ENCODE measurements at regions not wholly inside any gene's neighbourhood (a gene's known extent, or its start where the extent isn't known, plus 50 kb on each side); places are given as distances from the start of the nearest gene placed in this dataset.

- no peaks in the 10 kb centered on the region for H3K36me3 ChIP-seq (ENCODE audit: control insufficient read depth in 1 of 2, insufficient read depth in 2 of 2, low read length in 2 of 2)
- DNase-seq (ENCODE audit: low read depth, low spot score) = no peak
- BruUV-seq (replicated peaks) = no TSS peak
- ChIA-PET CTCF (no interaction called here), POLR2A (no interaction called here), RAD21 (ENCODE audit: low non-redundant PET in 1 of 2, low total read pairs in 2 of 2, uncharacterized antibody in 2 of 2, unreplicated experiment in 2 of 2) (no interaction called here)
- H2AFZ ChIP-seq (ENCODE audit: low read depth, low read length, poor library complexity, severe bottlenecking) = no peak overlapping the region
- no peaks in the 10 kb centered on the region for H4K20me1 ChIP-seq (ENCODE audit: insufficient read depth)
- no peak overlapping the region for H3K9ac ChIP-seq (ENCODE audit: low read length)
- no peak overlapping the region for H3K4me3 ChIP-seq (replicated peaks in 1 of 2; ENCODE audit: low read depth in 1 of 2, low read length in 2 of 2)
- intact Hi-C loops (cut with micrococcal nuclease) = no loop called here
- no peaks in the 10 kb centered on the region for H3K9me2 ChIP-seq (ENCODE audit: insufficient read depth)
- TF ChIP-seq EZH2phosphoT487 (IDR thresholded peaks at IDR 0.05; ENCODE audit: borderline replicate concordance) = no peak
- no peak for TF ChIP-seq POLR2A (IDR thresholded peaks at IDR 0.05; ENCODE audit: borderline replicate concordance, extremely low read depth, insufficient read depth, insufficient read length)
- TF ChIP-seq YY1 (IDR thresholded peaks at IDR 0.05; ENCODE audit: extremely low read depth, insufficient replicate concordance, low read depth, low read length) = no peak
- TF ChIP-seq JUND (IDR thresholded peaks at IDR 0.05) = no peak
- TF ChIP-seq CBX3 (IDR thresholded peaks at IDR 0.05; ENCODE audit: low read depth) = no peak
- TF ChIP-seq, protein P1, sequence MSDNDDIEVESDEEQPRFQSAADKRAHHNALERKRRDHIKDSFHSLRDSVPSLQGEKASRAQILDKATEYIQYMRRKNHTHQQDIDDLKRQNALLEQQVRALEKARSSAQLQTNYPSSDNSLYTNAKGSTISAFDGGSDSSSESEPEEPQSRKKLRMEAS (IDR thresholded peaks at IDR 0.05) = no peak
- TF ChIP-seq SRF (IDR thresholded peaks at IDR 0.05; ENCODE audit: low read depth) = no peak
- no peak for TF ChIP-seq SIN3A (IDR thresholded peaks at IDR 0.05; ENCODE audit: low read depth)
- TF ChIP-seq CTCF (IDR thresholded peaks at IDR 0.05 in 2 of 3, conservative IDR thresholded peaks at IDR 0.05 in 1 of 3; ENCODE audit: borderline replicate concordance in 1 of 3, insufficient read depth in 1 of 3, low read depth in 2 of 3, low read length in 2 of 3) = no peak
- no peak for TF ChIP-seq RAD21 (IDR thresholded peaks at IDR 0.05; ENCODE audit: low read depth)
- TF ChIP-seq POLR2AphosphoS5 (IDR thresholded peaks at IDR 0.05; ENCODE audit: low read depth, low read length) = no peak
- TF ChIP-seq, protein P2, sequence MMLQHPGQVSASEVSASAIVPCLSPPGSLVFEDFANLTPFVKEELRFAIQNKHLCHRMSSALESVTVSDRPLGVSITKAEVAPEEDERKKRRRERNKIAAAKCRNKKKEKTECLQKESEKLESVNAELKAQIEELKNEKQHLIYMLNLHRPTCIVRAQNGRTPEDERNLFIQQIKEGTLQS (IDR thresholded peaks at IDR 0.05) = no peak
- TF ChIP-seq ZNF274 (IDR thresholded peaks at IDR 0.05; ENCODE audit: low read depth, low read length) = no peak
- TF ChIP-seq ZBTB33 (IDR thresholded peaks at IDR 0.05; ENCODE audit: extremely low read depth, insufficient replicate concordance, low read length) = no peak
- no peaks in the 10 kb centered on the region for H3K27me3 ChIP-seq (ENCODE audit: insufficient read depth, low read length)
- H3K4me1 ChIP-seq (ENCODE audit: control insufficient read depth in 1 of 2, insufficient read depth in 2 of 2, low read length in 2 of 2) = no peaks in the 10 kb centered on the region
- no peak for ATAC-seq
- H3K9me3 ChIP-seq (ENCODE audit: control insufficient read depth in 1 of 2, insufficient read depth in 1 of 2, low read depth in 1 of 2, low read length in 2 of 2) = no peaks in the 10 kb centered on the region
- H3K79me2 ChIP-seq (ENCODE audit: insufficient read depth, low read length) = no peaks in the 10 kb centered on the region
- no peak overlapping the region for H3K4me2 ChIP-seq (ENCODE audit: low read length)
- no peak overlapping the region for H3K27ac ChIP-seq (ENCODE audit: low read depth, low read length)
These were observed 135.0 kb upstream of the SLC35B3 start for GRCh38 chr6:8570256-8570920.
